HEK293T (cell line): ENCODE measurements at regions not wholly inside any gene's neighbourhood (a gene's known extent, or its start where the extent isn't known, plus 50 kb on each side); places are given as distances from the start of the nearest gene placed in this dataset.

Source experiments
- CTCF ChIA-PET: fragments of 350-600 bp; formaldehyde crosslinking; extraction: SDS; loops from one replicate; lab custom pipeline; 2021; ENCODE audit warnings: antibody characterized with exemption, inconsistent platforms; lab: Yijun Ruan, JAX
- POLR2A ChIA-PET: fragments of 350-600 bp; formaldehyde crosslinking; extraction: SDS; loops from one replicate; lab custom pipeline; 2020; ENCODE audit warnings: antibody characterized with exemption, inconsistent platforms; lab: Yijun Ruan, JAX
- DNase-seq: peaks from one replicate; pipeline ENCODE4 v3.0.0; 2012; ENCODE audit warnings: mixed read lengths; ENCODE audit errors: extremely low spot score
- ARNT ChIP-seq: fragments of 450-650 bp; IDR thresholded peaks from 2 replicates; pipeline ENCODE4 v1.6.1; 2017; ENCODE audit warnings: mild to moderate bottlenecking
- BHLHE40 ChIP-seq: fragments of 450-650 bp; IDR thresholded peaks from 2 replicates; pipeline ENCODE4 v1.6.1; 2016; ENCODE audit warnings: mild to moderate bottlenecking, moderate library complexity, borderline replicate concordance
- CTBP1 ChIP-seq: fragments of 450-650 bp; IDR thresholded peaks from 2 replicates; pipeline ENCODE4 v1.6.1; 2016; ENCODE audit warnings: borderline replicate concordance
- ELF4 ChIP-seq: fragments of 450-650 bp; IDR thresholded peaks from 2 replicates; pipeline ENCODE4 v1.6.1; 2017; ENCODE audit warnings: antibody characterized with exemption
- FOXA1 ChIP-seq: fragments of 450-650 bp; IDR thresholded peaks from 2 replicates; pipeline ENCODE4 v1.6.1; 2016; ENCODE audit warnings: mild to moderate bottlenecking
- FOXK2 ChIP-seq: fragments of 450-650 bp; IDR thresholded peaks from 2 replicates; pipeline ENCODE4 v1.6.1; 2016; ENCODE audit warnings: mild to moderate bottlenecking
- FOXM1 ChIP-seq: fragments of 450-650 bp; IDR thresholded peaks from 2 replicates; pipeline ENCODE4 v1.6.1; 2017; ENCODE audit warnings: mild to moderate bottlenecking, borderline replicate concordance
- HDGF ChIP-seq: fragments of 450-650 bp; IDR thresholded peaks from 2 replicates; pipeline ENCODE4 v1.6.1; 2017; ENCODE audit warnings: antibody characterized with exemption, borderline replicate concordance
- L3MBTL2 ChIP-seq: fragments of 450-650 bp; conservative IDR thresholded peaks from 2 replicates; pipeline ENCODE4 v1.6.1; 2016; ENCODE audit warnings: mild to moderate bottlenecking
- LEF1 ChIP-seq: fragments of 450-650 bp; IDR thresholded peaks from 2 replicates; pipeline ENCODE4 v1.6.1; 2017; ENCODE audit warnings: mild to moderate bottlenecking, borderline replicate concordance
- NFRKB ChIP-seq: fragments of 450-650 bp; IDR thresholded peaks from 2 replicates; pipeline ENCODE4 v1.6.1; 2016; ENCODE audit warnings: mild to moderate bottlenecking, moderate library complexity
- PKNOX1 ChIP-seq: fragments of 450-650 bp; IDR thresholded peaks from 2 replicates; pipeline ENCODE4 v1.6.1; 2016
- SP1 ChIP-seq: fragments of 450-650 bp; IDR thresholded peaks from 2 replicates; pipeline ENCODE4 v1.6.1; 2017
- SUZ12 ChIP-seq: fragments of 450-650 bp; IDR thresholded peaks from 2 replicates; pipeline ENCODE4 v1.6.1; 2016; ENCODE audit warnings: mild to moderate bottlenecking
- TARDBP ChIP-seq: fragments of 450-650 bp; IDR thresholded peaks from 2 replicates; pipeline ENCODE4 v1.6.1; 2016
- ZNF384 ChIP-seq: fragments of 450-650 bp; IDR thresholded peaks from 2 replicates; pipeline ENCODE4 v1.6.1; 2016

GRCh38 chr18:56315363-56315762 lies 323.0 kb downstream of the TXNL1 start:
- DNase-seq = no peak
- CTCF ChIA-PET = no interaction called here

DNA sequence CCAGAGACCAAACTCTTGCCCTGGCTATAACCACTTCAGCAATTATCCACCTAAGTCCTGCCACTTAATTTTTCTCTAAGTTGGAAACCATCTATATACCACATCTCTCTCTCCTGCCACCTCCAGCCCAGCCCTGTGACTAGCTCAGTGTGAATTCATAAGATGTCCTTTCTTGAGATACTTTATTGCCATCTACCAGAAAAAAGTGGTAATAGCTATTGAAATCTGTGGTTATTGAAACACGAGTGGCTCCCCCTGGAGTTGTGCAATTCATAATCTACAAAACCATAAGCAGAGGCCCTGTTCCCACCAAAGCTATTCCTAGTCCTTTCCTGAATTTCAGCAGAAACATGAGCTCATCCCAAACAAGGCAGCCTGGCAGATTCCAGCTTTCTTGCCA lies 324.0 kb downstream of the TXNL1 start:
- POLR2A ChIA-PET = no interaction called here
- DNase-seq = no peak
- CTCF ChIA-PET = no interaction called here
- no peak for TF ChIP-seq SP1
- TF ChIP-seq NFRKB = no peak
- TF ChIP-seq LEF1 = no peak
- TF ChIP-seq CTBP1 = no peak
- no peak for TF ChIP-seq ARNT
- TF ChIP-seq FOXK2 = no peak
- no peak for TF ChIP-seq FOXM1
- no peak for TF ChIP-seq L3MBTL2

More at GRCh38 chr18:56315363-56315762, 323.0 kb downstream of the TXNL1 start:
- TF ChIP-seq FOXK2 = no peak
- no peak for TF ChIP-seq LEF1
- no peak for TF ChIP-seq TARDBP
- TF ChIP-seq FOXA1 = no peak
- no peak for TF ChIP-seq FOXM1
- no peak for TF ChIP-seq SP1
- no peak for TF ChIP-seq CTBP1
- POLR2A ChIA-PET = no interaction called here

GRCh38 chr18:56312551-56313335 lies 325.6 kb downstream of the TXNL1 start:
- TF ChIP-seq ZNF384 (no peak), BHLHE40 (no peak), ARNT (no peak)
- DNase-seq = no peak
- ChIA-PET CTCF (no interaction called here), POLR2A (no interaction called here)

DNA sequence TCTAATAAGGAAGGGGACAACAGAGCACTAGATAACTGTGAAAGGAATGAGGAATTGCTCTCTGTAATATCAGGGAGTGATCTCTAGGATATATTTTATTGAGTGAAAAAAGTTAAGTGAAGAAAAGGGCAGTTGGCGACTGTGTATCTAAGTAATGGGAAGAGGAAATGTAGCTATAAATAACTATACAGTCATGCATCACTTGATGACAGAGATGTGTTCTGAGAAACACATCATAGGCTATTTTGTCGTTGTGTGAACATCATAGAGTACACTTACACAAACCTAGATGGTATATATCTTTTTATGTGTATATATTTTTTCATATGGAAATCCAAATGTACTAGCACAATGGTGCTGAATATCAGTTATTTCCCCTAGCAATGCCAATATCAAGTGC lies 329.3 kb downstream of the TXNL1 start:
- TF ChIP-seq SP1 = no peak
- no peak for TF ChIP-seq TARDBP
- no peak for TF ChIP-seq SUZ12
- TF ChIP-seq FOXK2 = no peak
- TF ChIP-seq L3MBTL2 = no peak
- TF ChIP-seq NFRKB = no peak
- no peak for TF ChIP-seq BHLHE40
- no peak for TF ChIP-seq ELF4
- no peak for TF ChIP-seq CTBP1
- no peak for TF ChIP-seq HDGF
- no peak for TF ChIP-seq FOXM1
- TF ChIP-seq FOXA1 = no peak
- no peak for TF ChIP-seq PKNOX1
- DNase-seq = no peak
- ChIA-PET POLR2A (no interaction called here), CTCF (no interaction called here)

- ChIA-PET CTCF (no interaction called here), POLR2A (no interaction called here)
- DNase-seq = no peak
- TF ChIP-seq TARDBP (no peak), ZNF384 (no peak), PKNOX1 (no peak), HDGF (no peak), FOXK2 (no peak), CTBP1 (no peak), SP1 (no peak), BHLHE40 (no peak), FOXM1 (no peak), FOXA1 (no peak), NFRKB (no peak), L3MBTL2 (no peak), SUZ12 (no peak), LEF1 (no peak), ARNT (no peak), ELF4 (no peak)
Measured at GRCh38 chr18:56307354-56308170, 330.8 kb downstream of the TXNL1 start.

DNA sequence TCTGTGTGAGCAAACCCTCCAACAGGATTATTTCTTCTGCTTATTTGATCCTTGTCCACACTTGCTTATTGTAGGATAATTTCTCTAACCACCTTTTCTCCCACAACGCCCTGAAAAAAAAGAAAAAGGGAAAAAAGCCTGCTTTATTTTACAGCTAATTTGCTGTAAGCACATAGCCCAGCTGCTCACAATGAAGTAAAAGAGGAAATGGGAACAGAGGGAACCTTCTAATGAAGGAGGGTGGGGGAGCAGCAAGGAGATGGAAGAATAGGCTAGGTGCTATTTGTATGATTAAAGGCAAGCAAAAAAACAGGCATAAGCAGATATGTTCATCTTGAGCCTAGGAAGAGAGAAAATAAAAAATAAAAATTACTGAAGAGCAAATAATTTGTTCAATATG lies 331.6 kb downstream of the TXNL1 start:
- DNase-seq = no peak
- CTCF ChIA-PET = no interaction called here
- POLR2A ChIA-PET = no interaction called here
- TF ChIP-seq LEF1 (no peak), SP1 (no peak), FOXK2 (no peak), FOXM1 (no peak), NFRKB (no peak), ELF4 (no peak), HDGF (no peak), FOXA1 (no peak), BHLHE40 (no peak), TARDBP (no peak), ZNF384 (no peak), CTBP1 (no peak), L3MBTL2 (no peak), ARNT (no peak), PKNOX1 (no peak), SUZ12 (no peak)
